GM12878 (cell line): ENCODE measurements at regions not wholly inside any gene's neighbourhood (a gene's known extent, or its start where the extent isn't known, plus 50 kb on each side); places are given as distances from the start of the nearest gene placed in this dataset.

Experiments used
- ATAC-seq: fragments of 200-7000 bp; cut with Tn5 transposase; 3 replicates; pipeline ENCODE4 v1.9.1; 2020; ENCODE audit warnings: mild to moderate bottlenecking, moderate library complexity
- BruUV-seq: library from RNA; stranded (reverse); fragments of 400-500 nt; replicated peaks from 2 replicates; lab custom pipeline; 2021; lab: Mats Ljungman, UMichigan
- CTCF ChIA-PET: fragments of 300-600 bp; sonication (Branson Sonifier 250); formaldehyde crosslinking; extraction: SDS; loops from one replicate; lab custom pipeline; 2021; ENCODE audit warnings: inconsistent platforms; lab: Yijun Ruan, JAX
- POLR2A ChIA-PET: fragments of 350-600 bp; formaldehyde crosslinking; extraction: SDS; loops from one replicate; lab custom pipeline; 2021; ENCODE audit warnings: inconsistent platforms; lab: Charles Lee
- RAD21 ChIA-PET: fragments of 300-600 bp; sonication (Branson Sonifier 250); formaldehyde crosslinking; loops from one replicate; lab custom pipeline; 2023; ENCODE audit warnings: antibody characterized with exemption; ENCODE audit not compliant: unreplicated experiment; lab: Charles Lee
- SMC1A ChIA-PET: fragments of 300-600 bp; sonication (Branson Sonifier 250); formaldehyde crosslinking; loops from one replicate; lab custom pipeline; 2023; ENCODE audit not compliant: unreplicated experiment, uncharacterized antibody; lab: Charles Lee
- DNase-seq: peaks from one replicate; pipeline ENCODE4 v3.0.0-alpha.2; 2011; ENCODE audit warnings: low read depth, low spot score
- FAIRE-seq: peaks from 3 replicates; lab custom pipeline; 2011; peaks lifted over from hg19 to GRCh38; lab: Jason Lieb, UNC
- H2AFZ ChIP-seq: 2 replicates; pipeline ENCODE4 v1.6.0; 2011; ENCODE audit warnings: low read depth, low read length, control low read depth; ENCODE audit not compliant: control insufficient read depth
- H3K27ac ChIP-seq: 2 replicates; pipeline ENCODE4 v1.5.1; 2011; ENCODE audit warnings: control low read depth; ENCODE audit not compliant: control insufficient read depth, insufficient read depth
- H3K27me3 ChIP-seq, 2 experiments: replicated peaks in 1 of 2; 2 replicates each; pipeline versions ENCODE4 v1.6.0 to v1.6.1; 2011; ENCODE audit warnings: low read length in 1 of 2; ENCODE audit not compliant: control insufficient read depth in 2 of 2, insufficient read depth in 2 of 2
- H3K36me3 ChIP-seq, 2 experiments: 2 replicates each; pipeline ENCODE4 v1.5.1; 2011; ENCODE audit warnings: low read length in 1 of 2; ENCODE audit not compliant: control insufficient read depth in 2 of 2, insufficient read depth in 2 of 2
- H3K4me1 ChIP-seq: 2 replicates; pipeline ENCODE4 v1.6.1; 2011; ENCODE audit warnings: mild to moderate bottlenecking, low read length, moderate library complexity, mixed read lengths; ENCODE audit not compliant: control insufficient read depth, insufficient read depth
- H3K4me2 ChIP-seq: 2 replicates; pipeline ENCODE4 v1.6.0; 2011; ENCODE audit warnings: control low read depth; ENCODE audit not compliant: control insufficient read depth, insufficient read depth
- H3K4me3 ChIP-seq: fragments of 200-600 bp; sonication (generic); 2 replicates; pipeline ENCODE4 v1.5.1; 2016
- H3K79me2 ChIP-seq: 2 replicates; pipeline ENCODE4 v1.6.0; 2011; ENCODE audit warnings: low read length; ENCODE audit not compliant: control insufficient read depth, insufficient read depth
- H3K9ac ChIP-seq: 2 replicates; pipeline ENCODE4 v1.8.0; 2011; ENCODE audit warnings: low read length, control low read depth, mixed read lengths; ENCODE audit not compliant: control insufficient read depth, insufficient read depth
- H3K9me3 ChIP-seq: replicated peaks from 3 replicates; pipeline ENCODE4 v1.5.1; 2011; ENCODE audit warnings: mild to moderate bottlenecking, low read length; ENCODE audit not compliant: control insufficient read depth, insufficient read depth
- H4K20me1 ChIP-seq: 2 replicates; pipeline ENCODE4 v1.6.0; 2011; ENCODE audit not compliant: control insufficient read depth, insufficient read depth
- ASH2L ChIP-seq: fragments of 300-600, 200-600 bp; sonication (generic); IDR thresholded peaks from 2 replicates; pipeline ENCODE4 v1.6.1; 2017; ENCODE audit warnings: low read depth, mild to moderate bottlenecking, borderline replicate concordance
- BHLHE40 ChIP-seq, 2 experiments: fragments of 450-650 bp in 1 of 2; IDR thresholded peaks; 2 replicates each; pipeline ENCODE4 v1.6.1; 2011 to 2017; ENCODE audit warnings: low read depth in 2 of 2, borderline replicate concordance in 1 of 2, improper control_type of control experiment in 1 of 2, low read length in 1 of 2, mild to moderate bottlenecking in 1 of 2
- BRCA1 ChIP-seq: IDR thresholded peaks from 2 replicates; pipeline ENCODE4 v1.6.1; 2011; ENCODE audit warnings: low read depth, low read length, improper control_type of control experiment
- FOS ChIP-seq: IDR thresholded peaks from 3 replicates; pipeline ENCODE4 v1.6.1; 2011; ENCODE audit warnings: borderline replicate concordance; ENCODE audit not compliant: insufficient read length; ENCODE audit errors: extremely low read depth
- FOXK2 ChIP-seq: fragments of 450-650 bp; IDR thresholded peaks from 2 replicates; pipeline ENCODE4 v1.6.1; 2017; ENCODE audit warnings: mild to moderate bottlenecking, moderate library complexity
- IRF4 ChIP-seq: IDR thresholded peaks from 2 replicates; pipeline ENCODE4 v1.6.1; 2011; ENCODE audit warnings: low read depth, low read length
- JUND ChIP-seq: IDR thresholded peaks from 2 replicates; pipeline ENCODE4 v1.6.1; 2012; ENCODE audit warnings: low read depth, mild to moderate bottlenecking, low read length, improper control_type of control experiment, moderate library complexity
- MLLT1 ChIP-seq: fragments of 450-650 bp; IDR thresholded peaks from 2 replicates; pipeline ENCODE4 v1.6.1; 2016; ENCODE audit warnings: mild to moderate bottlenecking
- MTA3 ChIP-seq: IDR thresholded peaks from 2 replicates; pipeline ENCODE4 v1.6.1; 2012; ENCODE audit warnings: low read length, inconsistent platforms, borderline replicate concordance
- NR2F1 ChIP-seq: fragments of 450-650 bp; conservative IDR thresholded peaks from 2 replicates; pipeline ENCODE4 v1.6.1; 2017; ENCODE audit warnings: mild to moderate bottlenecking
- POLR2A ChIP-seq: IDR thresholded peaks from 2 replicates; pipeline ENCODE4 v1.6.1; 2011; ENCODE audit warnings: low read depth, mild to moderate bottlenecking, low read length
- RBBP5 ChIP-seq: fragments of 200-600 bp; sonication (generic); conservative IDR thresholded peaks from 2 replicates; pipeline ENCODE4 v1.6.1; 2016
- SMAD1 ChIP-seq: fragments of 450-650 bp; IDR thresholded peaks from 2 replicates; pipeline ENCODE4 v1.6.1; 2018; ENCODE audit warnings: mild to moderate bottlenecking, low read depth; ENCODE audit not compliant: partially characterized antibody
- SMC3 ChIP-seq: IDR thresholded peaks from 2 replicates; pipeline ENCODE4 v1.6.1; 2011; ENCODE audit warnings: low read length, improper control_type of control experiment, borderline replicate concordance
- STAT1 ChIP-seq: fragments of 450-650 bp; conservative IDR thresholded peaks from 2 replicates; pipeline ENCODE4 v1.6.1; 2014; ENCODE audit warnings: antibody characterized with exemption, mild to moderate bottlenecking
- USF1 ChIP-seq: IDR thresholded peaks from 2 replicates; pipeline ENCODE4 v1.6.1; 2011; ENCODE audit warnings: borderline replicate concordance, low read depth, mild to moderate bottlenecking, moderate library complexity, mixed read lengths, low read length; ENCODE audit not compliant: insufficient read depth; ENCODE audit errors: extremely low read length
- ZBTB4 ChIP-seq: fragments of 450-650 bp; formaldehyde crosslinking; IDR thresholded peaks from 2 replicates; pipeline ENCODE4 v1.4.0; 2022; ENCODE audit warnings: mild to moderate bottlenecking, moderate library complexity
- ZSCAN29 ChIP-seq: fragments of 450-650 bp; IDR thresholded peaks from 2 replicates; pipeline ENCODE4 v1.6.1; 2017; ENCODE audit warnings: mild to moderate bottlenecking, moderate library complexity
- WGBS: methylation state at CpG from one replicate; pipeline ENCODE4 v1.1.6; 2016; ENCODE audit warnings: low lambda C conversion rate; ENCODE audit not compliant: insufficient replicate concordance, insufficient coverage; ENCODE audit errors: missing lambda C conversion rate; 5-methylcytosine and 5-hydroxymethylcytosine counted together
- in situ Hi-C: fragments of 300-500 bp; cut with MboI; formaldehyde crosslinking; loops from 9 replicates; pipeline ENCODE4 v1.14.3; 2018; ENCODE audit warnings: mixed read lengths
- intact Hi-C: fragments of 100-400 bp; cut with micrococcal nuclease; formaldehyde crosslinking; loops from one replicate; pipeline ENCODE4 v1.14.2; 2022; ENCODE audit not compliant: unreplicated experiment

DNA sequence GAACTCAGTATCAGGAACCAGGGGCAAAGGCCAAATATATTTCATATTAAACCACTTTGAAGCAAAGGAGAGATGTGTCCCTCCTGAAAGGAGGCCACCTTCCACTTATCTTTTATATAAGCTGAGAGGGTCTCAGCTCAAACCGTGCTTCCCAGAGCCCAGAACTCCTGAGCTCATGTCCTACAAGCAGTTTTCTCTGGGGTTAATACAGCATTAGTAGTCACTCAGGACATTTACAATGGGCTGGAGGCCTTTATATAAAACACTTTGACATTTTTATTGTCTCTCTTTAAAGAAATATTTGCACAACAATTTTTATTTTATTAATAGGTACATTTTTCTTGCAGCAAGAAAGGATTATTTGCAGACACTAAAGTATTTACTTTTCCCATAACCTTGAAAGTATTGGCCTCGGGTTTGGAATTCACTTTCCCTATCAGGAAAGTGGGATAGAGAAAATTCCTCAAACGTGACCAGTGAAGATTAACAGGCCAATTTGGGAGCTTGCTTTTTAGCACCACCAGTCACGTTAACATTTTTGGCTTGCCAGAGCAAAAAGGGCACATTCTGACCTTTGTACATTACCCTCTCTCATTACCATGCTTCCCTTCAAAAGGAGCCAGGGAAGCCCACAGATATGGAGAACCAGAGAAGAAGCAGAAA is 464.9 kb upstream of the NRP1 start:
- FAIRE-seq: no peak
- 2% methylated on average over 4 of the region's 4 CpGs for WGBS

More for the DNA sequence above, 464.9 kb upstream of the NRP1 start:
- H3K4me3 ChIP-seq: no peak overlapping the region
- RAD21 ChIA-PET: interaction anchor here (1.1 kb wide), 1 partner anchor 23 kb away, joined by 5 read pairs; no protein-coding TSS in a partner anchor
- ATAC-seq (no peak), DNase-seq (no peak)
- POLR2A ChIA-PET: interaction anchor here (0.9 kb wide), 1 partner anchor 24 kb away, joined by 3 read pairs; no protein-coding TSS in a partner anchor
- no peak overlapping the region for H3K27ac ChIP-seq
- H4K20me1 ChIP-seq: no peaks in the 10 kb centered on the region
- no peaks in the 10 kb centered on the region for H3K79me2 ChIP-seq
- BruUV-seq: no TSS peak
- no peaks in the 10 kb centered on the region for H3K9me3 ChIP-seq
- H2AFZ ChIP-seq: no peak overlapping the region
- intact Hi-C loops: no loop called here
- no peak for TF ChIP-seq SMAD1
- TF ChIP-seq JUND: no peak
- TF ChIP-seq ASH2L: no peak
- TF ChIP-seq SMC3: no peak
- TF ChIP-seq BHLHE40 (IDR thresholded peaks at IDR 0.05; ENCODE audit: borderline replicate concordance in 1 of 2, low read depth in 2 of 2, low read length in 1 of 2): no peak
- no peak for TF ChIP-seq BRCA1
- no peak for TF ChIP-seq MTA3
- no peak for TF ChIP-seq ZSCAN29
- no peak for TF ChIP-seq RBBP5
- no peak for TF ChIP-seq FOXK2
- no peak for TF ChIP-seq MLLT1
- no peak for TF ChIP-seq ZBTB4
- TF ChIP-seq STAT1: no peak
- TF ChIP-seq POLR2A: no peak
- no peak for TF ChIP-seq FOS
- no peak for TF ChIP-seq USF1
- TF ChIP-seq NR2F1: no peak
- no peak for TF ChIP-seq IRF4
- CTCF ChIA-PET: interaction anchor here (0.9 kb wide), 1 partner anchor 20 kb away, joined by 3 read pairs; no protein-coding TSS in a partner anchor
- H3K4me2 ChIP-seq: no peak overlapping the region
- SMC1A ChIA-PET: interaction anchor here (0.7 to 11.1 kb wide), 6 partner anchors 10 to 64 kb away, joined by 3 to 95 read pairs (median 5); no protein-coding TSS in a partner anchor
- H3K4me1 ChIP-seq: no peaks in the 10 kb centered on the region
- H3K9ac ChIP-seq: no peak overlapping the region
- in situ Hi-C loops: no loop called here
- H3K36me3 ChIP-seq: no peaks in the 10 kb centered on the region
- no peaks in the 10 kb centered on the region for H3K27me3 ChIP-seq
